ENCODE measurements at regions not wholly inside any gene's neighbourhood (a gene's known extent, or its start where the extent isn't known, plus 50 kb on each side); places are given as distances from the start of the nearest gene placed in this dataset.

GRCh38 chr5:9932770-9933169 lies 302.6 kb upstream of the TAS2R1 start:
- TF ChIP-seq TCF7L2 (IDR thresholded peaks at IDR 0.05; ENCODE audit: borderline replicate concordance, extremely low read depth, insufficient read depth, insufficient read length) = no peak
- TF ChIP-seq CTCF (IDR thresholded peaks at IDR 0.05 in 2 of 3, conservative IDR thresholded peaks at IDR 0.05 in 1 of 3; ENCODE audit: borderline replicate concordance in 1 of 3, insufficient read depth in 1 of 3, low read depth in 2 of 3, low read length in 2 of 3) = no peak
- TF ChIP-seq YY1 (IDR thresholded peaks at IDR 0.05; ENCODE audit: extremely low read depth, insufficient replicate concordance, low read depth, low read length) = no peak
- no peak for TF ChIP-seq EZH2 (IDR thresholded peaks at IDR 0.05)
- no peak for TF ChIP-seq REST (IDR thresholded peaks at IDR 0.05; ENCODE audit: low read depth)
- no peak for TF ChIP-seq JUND (IDR thresholded peaks at IDR 0.05)
- TF ChIP-seq ATF3 (IDR thresholded peaks at IDR 0.05) = no peak
- no peak for TF ChIP-seq RAD21 (IDR thresholded peaks at IDR 0.05; ENCODE audit: low read depth)
- no peak for TF ChIP-seq POLR2AphosphoS5 (IDR thresholded peaks at IDR 0.05; ENCODE audit: low read depth, low read length)
- TF ChIP-seq EGR1 (IDR thresholded peaks at IDR 0.05; ENCODE audit: low read depth) = no peak
- no peak for TF ChIP-seq POLR2A (IDR thresholded peaks at IDR 0.05; ENCODE audit: borderline replicate concordance, extremely low read depth, insufficient read depth, insufficient read length)
- TF ChIP-seq SP1 (IDR thresholded peaks at IDR 0.05; ENCODE audit: low read depth) = no peak
- TF ChIP-seq MAX (IDR thresholded peaks at IDR 0.05) = no peak
- TF ChIP-seq CBX3 (IDR thresholded peaks at IDR 0.05; ENCODE audit: low read depth) = no peak
